NCI-H446 (cell line): ENCODE measurements at regions not wholly inside any gene's neighbourhood (a gene's known extent, or its start where the extent isn't known, plus 50 kb on each side); places are given as distances from the start of the nearest gene placed in this dataset.
"Not testable (repeated sequence)": the region's sequence is repeated elsewhere in the genome, so short reads cannot be mapped to it uniquely, and the experiment has no call there.

Source experiments
- DNase-seq, 2 experiments: peaks; one replicate each; lab custom pipeline; 2025; lab: John Stamatoyannopoulos, UW

DNA sequence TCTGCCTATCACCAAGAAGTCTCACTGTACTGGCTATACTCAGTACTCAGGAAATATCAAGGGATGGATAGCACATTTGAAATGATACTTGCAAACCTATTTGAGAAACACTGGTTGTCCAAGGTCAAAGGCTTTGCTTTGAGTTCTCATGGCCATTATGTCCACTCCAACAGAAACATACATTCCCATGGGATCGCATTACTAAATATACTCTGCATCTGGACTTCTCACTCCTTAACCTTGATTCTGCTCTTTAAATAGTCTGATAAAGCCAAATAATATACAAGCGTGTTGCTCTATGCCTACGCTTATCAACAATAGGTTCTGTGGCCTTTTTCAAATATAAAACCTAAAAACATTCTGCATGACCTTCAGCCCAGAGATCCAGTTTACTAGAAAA is 1054.8 kb downstream of the MRPL39 start:
- no peak for DNase-seq

DNA sequence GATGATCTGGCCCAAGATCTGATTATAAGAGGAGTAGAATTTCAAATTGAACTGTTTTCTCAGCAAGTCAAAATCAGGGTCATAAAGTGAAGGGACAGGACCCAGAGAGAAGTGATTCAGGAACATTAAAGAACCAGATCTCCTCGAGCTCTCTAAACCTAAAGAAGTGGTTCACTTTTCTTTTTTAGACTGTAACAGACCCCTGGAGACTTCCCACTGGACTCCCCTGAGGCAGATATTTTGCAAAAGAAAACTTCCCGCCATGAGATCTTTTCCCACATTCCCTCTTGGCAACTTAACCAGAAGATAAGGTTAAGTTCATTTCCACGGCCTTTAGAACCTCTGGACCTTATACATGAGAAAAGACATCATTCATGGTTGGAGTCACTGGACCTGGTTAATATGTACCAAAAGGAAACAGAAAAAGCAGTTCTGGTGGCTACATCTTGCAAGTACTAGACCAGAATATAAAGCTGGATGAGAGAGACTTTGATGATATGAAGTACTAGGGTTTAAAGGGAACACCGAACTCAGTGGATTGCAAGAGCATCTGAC is 1061.4 kb downstream of the MRPL39 start:
- DNase-seq, result no peak

DNA sequence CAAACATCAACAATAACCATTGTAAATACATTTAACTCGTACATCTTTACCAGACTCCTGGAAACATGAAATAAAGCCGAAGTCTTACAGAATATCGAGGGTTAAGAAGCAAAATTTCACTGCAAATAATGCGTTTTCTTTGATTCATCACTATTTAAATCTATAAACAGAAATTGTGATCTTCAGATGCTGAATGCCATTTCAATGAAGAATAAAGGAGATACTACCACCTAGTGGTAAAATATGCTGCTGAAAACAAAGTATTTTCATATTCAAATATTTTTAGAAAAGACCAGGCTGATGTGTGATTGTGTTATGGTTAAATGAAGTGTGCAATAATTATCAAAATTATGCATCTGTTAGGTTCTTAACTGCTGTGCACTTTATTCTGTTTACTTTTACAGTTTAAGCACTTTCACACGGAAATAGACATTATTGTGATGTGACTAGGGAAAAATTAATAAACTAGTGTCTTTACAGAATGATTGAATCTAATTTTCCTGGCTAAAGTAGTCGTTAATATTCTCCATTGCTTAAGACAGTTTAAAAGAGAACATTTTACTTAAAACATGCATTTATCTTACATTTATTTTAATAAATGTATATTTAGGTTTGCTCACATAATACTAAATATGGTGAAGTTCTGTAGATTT is 1093.1 kb downstream of the MRPL39 start:
- peak in 1 of 2 experiments; percentile 66 for DNase-seq

DNA sequence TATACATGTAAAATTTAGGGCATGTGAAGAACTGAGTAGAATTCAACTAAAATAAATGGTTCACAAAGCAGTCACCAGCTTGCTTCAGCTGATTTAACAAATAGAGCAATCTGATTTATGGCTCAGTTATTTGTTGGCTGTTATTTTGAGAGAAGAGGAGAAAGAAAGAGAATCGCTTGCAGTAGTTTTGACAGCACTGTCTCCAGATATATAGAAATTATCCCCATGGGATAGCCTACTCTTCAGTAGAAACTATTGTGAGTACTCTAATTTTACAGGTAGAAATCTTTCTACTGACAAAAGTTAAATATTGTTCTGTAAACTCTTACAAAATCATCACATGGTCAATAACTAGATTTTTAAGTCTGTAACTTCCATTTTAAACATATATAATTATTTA is 1098.2 kb downstream of the MRPL39 start:
- DNase-seq, result no peak

DNA sequence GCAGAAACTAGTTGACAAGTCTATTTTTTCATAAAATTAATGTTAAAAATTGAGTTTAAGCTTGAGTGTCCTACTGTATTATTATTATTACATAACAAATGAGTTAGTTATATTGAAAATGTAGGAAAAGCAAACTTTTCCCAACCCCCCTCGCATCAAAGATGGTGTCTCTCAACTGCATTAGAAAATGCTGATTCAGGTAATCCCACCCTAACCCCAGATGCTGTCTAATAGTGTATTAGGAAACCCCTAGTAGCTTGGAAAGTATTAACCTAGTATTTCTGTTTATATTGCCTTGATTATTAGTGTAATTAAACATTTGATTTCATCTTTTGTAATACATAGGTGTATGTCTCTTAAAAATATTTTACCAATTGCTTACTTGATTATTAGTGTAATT is 1120.3 kb downstream of the MRPL39 start:
- DNase-seq, result no peak

DNA sequence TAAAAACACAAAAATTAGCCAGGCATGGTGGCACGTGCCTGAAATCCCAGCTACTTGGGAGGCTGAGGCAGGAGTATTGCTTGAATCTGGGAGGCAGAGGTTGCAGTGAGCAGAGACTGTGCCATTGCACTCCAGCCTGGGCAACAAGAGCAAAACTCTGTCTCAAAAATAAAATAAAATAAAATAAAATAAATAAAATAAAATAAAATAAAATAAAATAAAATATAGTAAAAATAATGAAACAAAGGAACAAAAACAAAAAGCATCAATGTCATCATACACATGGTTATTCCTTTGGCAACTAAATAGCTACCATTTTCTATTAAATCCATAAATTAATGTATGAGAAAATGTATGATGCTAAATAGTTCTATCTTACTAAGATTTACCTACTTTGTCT is 1123.9 kb downstream of the MRPL39 start:
- DNase-seq, result not testable (repeated sequence)

DNA sequence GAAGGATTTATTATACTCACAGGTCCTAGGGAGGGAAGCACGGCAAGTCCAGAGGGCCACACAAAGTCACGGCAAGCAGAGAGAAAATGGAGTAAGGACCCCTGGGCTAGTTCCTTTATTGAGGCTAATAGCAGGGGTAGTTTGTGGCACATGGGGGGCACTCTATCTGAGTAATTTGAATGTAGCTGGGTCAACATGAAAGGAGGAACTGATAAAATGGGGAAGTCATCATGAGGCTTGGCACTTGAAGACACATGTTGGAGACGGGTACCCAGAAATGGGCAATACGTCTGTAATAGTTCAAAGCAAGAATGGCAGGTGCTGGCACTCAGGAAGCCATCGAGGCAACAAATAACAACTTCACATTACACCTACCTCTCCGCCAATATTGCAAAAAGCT is 1136.4 kb downstream of the MRPL39 start:
- DNase-seq, result no peak

DNA sequence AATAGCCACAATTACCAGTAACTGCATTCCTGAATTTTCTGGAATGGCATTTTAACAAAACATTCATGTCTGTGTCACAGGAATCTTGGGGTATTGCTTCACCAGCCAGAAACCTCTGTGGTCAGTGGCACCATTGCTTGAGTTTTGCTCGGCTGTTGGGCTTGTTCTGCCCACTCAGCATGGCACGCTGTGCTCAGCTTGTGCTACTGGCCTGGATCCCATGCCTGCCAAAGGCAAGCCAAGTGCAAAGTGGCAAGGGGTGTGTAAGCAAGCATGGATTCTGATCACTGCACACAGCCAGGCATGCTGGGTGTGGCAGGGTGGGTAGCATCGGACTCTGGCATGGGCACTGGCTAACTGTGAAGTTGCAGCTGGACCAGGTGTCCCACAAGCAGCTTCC is 1150.9 kb downstream of the MRPL39 start:
- DNase-seq, result no peak

DNA sequence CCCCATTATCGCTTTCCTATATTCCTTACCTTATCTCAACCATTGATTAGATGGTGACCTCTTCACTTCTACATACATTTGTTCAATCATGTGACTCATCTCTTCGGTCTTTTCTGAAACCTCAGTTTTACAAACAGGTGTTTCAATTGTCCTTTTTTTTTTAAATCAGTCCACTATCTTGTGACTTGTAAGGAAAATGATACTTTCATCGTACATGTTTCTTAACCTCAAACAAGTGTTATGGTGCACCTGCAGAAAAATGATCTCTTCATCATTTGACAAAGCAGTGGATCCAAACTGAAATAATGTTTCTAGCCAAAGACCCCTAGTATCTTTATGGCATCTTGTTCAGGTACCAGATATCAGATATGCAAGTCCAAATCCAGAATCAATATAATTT is 1157.2 kb downstream of the MRPL39 start:
- no peak for DNase-seq

DNA sequence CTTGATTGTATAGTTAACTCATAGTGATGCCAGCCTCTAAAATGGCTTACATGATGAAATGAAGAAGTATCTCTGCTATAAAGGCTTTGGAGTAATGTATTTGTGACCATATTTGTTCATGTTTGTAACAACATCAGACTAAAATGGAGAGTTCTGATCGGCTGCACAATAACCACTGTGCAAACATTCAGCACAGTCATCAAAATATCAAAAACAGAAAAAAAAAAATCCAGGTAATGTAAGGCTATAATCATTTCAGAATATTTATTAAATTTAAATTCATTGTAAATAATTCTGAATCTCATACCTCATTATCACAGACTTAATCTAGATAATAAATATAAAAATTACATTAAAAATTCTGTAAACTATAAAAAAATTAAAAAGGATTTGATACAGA is 1161.8 kb downstream of the MRPL39 start:
- no peak for DNase-seq

DNA sequence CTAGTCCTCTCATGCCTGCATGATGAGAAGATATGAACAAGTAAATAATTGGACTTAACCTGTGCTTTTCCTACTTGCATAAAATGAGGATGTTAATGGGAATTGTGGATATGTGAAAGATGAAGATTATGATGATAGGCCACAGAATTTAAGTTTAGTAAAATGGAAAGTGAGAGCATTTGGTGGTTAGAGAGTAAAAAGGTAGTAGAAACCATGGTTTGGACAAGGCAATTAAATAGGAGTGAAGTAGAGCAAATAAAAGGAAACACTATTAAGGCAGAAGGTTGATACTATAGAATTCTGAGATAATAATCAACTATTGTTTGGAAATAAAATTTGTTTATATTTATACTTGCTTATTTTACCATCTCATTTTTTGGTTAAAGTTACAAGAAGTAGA is 1162.5 kb downstream of the MRPL39 start:
- DNase-seq, result no peak

DNA sequence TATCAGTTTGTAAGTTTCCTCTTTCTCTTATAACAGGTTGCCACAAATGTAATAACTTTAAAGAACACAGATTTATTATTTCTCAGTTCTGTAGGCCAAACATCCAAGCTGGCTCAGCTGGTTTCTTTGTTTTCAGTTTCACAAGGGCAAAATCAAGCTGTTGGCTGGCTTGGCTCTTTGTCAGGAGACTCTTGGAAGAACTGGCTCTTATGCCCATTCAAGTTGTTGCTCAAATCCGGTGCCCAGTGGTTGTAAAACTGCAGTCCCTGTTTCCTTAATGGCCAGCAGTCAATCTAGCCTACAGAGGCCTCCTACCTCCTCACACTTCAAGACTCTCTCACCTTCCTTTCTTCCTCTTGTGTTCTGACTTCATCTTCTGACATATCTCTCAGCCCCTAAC is 1171.0 kb downstream of the MRPL39 start:
- peak in 1 of 2 experiments; percentile 57 for DNase-seq

DNA sequence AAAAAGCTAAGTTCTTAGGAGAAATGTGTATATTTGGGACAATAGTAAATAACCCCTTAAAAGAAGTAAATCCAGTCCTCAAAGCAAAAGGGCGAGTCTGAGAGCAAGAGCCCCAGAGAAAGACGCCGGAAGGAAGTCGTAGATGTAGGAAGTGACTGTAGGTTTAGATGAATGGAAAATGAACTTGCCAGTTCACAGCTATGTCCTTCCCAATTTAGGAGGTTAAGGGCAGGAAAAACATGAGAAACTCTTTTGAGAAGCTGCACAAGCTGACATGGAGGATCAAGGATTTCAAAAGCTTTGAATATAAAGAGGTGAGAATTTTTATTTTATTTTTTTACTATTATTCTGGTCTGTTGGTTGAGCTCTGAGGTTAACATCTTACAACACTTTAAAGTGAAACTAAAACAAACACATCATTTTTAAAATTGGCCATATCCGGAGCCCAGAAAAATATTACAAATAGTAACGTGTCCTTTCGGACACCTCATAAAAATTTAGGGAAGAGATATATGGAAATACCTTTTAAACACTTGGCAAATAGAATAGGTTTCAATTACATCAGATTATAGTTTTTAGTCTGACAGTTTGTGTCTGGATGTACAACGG is 1178.6 kb downstream of the MRPL39 start:
- DNase-seq, result no peak

DNA sequence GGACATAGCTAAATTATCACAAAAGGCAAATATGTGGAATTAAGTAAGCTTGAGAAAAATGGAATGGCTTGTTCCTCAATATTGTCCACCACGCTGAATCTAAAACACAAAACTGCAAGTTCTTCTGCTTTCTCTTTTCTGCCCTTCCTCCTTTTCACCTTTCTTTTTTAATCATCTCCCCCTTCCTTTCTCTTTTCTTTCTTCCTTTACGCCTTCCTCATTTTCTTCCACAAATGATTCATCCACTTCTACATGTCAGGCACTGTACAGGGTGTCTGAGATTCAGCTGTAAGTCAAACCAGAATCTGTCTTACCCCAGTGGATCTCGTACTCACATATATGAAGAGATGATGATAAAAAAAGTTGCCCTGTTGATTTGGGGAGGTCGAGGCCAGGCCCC is 1182.5 kb downstream of the MRPL39 start:
- DNase-seq, result no peak

DNA sequence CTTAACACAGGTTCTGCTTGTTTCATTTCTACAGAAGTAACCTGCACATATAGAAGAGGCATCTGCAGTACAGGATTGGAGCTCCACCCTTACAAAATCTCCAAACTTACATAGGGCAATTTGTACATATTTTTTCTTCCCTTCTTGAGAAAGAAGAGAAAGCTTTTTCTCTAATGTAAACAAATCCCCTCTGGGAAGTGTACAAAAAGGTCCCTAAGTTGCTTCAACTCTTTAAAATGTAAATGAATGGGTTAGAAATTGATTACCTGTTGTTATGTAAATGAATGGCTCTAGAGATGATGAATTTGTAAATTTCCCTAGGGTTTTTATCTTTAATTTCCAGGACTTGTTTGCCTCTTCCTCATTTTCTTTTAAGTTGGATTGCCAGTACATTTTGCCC is 1183.7 kb downstream of the MRPL39 start:
- DNase-seq, result no peak

DNA sequence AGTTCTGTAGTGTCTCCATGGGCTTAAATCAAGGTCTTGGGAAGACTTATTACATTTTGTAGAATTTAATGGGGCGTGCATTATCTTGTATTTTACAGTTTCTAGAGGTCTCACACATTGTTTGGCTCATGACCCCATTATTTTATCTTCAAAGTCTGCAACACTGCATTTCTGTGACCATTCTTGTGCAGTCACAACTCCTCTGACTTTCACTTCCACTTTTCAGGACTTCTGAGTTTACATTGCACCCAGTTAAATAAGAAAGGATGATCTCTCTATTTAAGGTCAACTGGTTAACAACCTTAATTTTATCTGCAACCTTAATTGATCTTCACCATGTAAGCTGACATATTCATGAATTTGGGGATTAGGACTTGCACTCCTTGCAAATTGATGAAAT is 1186.6 kb downstream of the MRPL39 start:
- DNase-seq, result no peak

DNA sequence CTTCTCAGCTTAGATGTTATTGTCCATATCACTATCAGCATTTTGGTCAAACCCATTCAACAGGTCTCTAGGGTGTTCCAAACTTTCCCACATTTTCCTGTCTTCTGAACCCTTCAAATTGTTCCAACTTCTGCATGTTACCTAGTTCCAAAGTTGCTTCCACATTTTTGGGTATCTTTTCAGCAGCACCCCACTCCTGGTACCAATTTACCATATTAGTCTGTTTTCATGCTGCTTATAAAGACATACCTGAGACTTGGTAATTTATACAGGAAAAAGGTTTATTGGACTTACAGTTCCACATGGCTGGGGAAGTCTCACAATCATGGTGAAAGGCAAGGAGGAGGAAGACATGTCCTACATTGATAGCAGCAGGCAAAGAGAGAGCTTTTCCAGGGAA is 1187.6 kb downstream of the MRPL39 start:
- not testable (repeated sequence) for DNase-seq

DNA sequence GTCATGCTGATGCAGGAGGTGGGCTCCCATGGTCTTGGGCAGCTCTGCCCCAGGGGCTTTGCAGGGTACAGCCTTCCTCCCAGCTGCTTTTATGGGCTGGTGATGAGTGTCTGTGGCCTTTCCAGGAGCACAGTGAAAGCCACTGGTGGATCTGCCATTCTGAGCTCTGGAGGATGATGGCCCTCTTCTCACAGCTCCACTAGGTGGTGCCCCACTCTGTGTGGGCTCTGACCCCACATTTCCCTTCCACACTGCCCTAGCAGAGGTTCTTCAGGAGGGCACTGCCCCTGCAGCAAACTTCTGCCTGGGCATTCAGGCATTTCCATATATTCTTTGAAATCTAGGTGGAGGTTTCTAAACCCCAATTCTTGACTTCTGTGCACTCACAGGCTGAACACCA is 1188.6 kb downstream of the MRPL39 start:
- DNase-seq, result no peak

DNA sequence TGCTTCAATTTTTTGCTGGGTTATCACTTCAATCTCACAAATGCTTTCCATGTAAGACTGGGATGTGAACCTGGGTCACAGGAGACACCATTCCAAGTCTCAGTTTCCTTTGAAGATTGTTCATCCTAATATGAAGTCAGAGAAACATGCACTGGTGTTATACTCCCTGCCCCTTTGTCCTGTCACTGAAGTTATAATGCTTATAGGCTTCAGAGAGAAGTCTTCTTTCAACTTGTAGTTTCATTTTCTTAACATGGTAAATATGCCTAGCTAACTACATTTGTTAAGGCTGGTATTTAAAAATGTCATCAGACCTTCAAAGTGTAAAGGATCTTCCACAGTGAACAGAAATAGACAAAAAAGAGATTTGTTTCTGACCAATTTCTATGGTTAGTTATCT is 1195.9 kb downstream of the MRPL39 start:
- no peak for DNase-seq

DNA sequence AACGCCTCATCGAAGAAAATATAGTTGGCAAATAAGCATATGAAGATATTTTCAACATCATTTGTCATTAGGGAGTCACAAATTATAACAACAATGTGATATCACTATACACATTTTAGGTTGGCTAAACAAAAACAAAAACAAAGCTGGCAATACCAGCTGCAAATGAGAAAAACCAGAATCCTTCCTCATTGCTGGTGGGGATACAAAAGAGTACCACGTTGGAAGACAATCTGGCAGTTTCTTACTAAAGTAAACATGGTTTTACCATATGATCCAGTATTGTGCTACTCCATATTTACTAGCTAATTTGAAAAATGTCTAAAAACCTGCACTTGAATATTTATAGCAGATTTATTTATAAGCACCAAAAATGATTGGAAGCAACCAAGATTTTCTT is 1204.1 kb downstream of the MRPL39 start:
- DNase-seq, result no peak

DNA sequence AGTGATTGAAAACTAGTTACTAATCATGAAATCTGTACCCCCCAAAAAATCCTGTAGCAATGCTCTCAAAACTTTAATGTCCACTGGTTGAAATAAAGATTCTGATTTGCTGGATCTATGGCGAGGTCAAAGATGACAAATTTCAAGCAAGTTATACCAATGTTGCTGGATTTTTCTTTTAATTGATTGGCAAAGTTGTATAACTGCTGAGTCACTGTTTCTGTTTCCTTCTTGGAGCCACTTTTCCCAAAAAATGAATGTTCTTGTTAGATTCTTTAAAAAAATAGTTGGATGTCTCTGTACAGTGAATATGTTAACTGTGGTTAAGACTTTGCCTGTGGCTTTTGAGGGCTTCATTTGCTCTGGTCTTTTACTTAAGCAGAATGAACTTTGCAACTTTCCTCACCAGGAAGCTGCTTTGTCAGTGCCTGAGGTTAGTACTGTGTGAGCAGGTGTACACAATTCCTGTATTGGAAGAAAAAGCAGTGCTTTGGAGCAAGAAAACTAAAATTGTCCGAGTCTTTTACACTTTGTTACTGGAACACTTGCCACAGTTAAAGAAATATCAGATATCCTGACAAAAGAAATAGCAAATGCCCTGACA is 1211.9 kb downstream of the MRPL39 start:
- no peak for DNase-seq

DNA sequence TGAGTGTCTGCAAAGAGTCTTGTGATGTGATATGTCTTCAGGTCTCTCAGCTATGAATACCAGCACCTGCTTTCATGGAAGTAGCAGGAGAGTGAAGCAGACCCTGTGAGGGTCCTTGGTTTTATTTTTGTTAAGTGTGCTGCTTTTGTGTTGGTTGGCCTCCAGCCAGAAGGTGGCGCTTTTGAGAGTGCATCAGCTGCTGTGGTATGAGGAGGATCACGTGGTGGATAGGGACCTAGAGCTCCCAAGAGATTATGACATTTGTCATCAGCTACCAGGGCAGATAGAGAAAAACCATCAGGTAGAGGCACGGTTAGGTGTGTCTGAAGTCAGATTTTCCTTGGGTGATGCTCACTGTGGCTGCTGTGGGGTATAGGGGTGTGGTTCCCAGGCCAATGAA is 1232.1 kb downstream of the MRPL39 start:
- DNase-seq, result no peak

DNA sequence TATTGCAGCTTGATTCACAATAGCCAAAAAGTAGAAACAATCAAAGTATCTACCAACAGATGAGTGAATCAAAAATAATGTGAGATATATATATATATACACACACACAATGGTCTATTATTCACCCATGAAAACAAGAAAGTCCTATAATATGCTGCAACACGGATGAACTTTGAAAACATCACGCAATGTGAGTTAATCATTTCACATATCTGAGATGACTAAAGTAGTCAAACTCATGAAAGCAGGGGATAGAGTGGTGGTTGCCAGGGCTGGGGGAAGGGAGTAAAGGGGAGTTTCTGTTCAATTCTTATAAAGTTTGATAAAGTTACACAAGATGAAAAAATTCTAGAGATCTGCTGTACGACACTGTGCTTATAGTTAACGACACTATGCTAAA is 1234.8 kb downstream of the MRPL39 start:
- DNase-seq, result no peak

DNA sequence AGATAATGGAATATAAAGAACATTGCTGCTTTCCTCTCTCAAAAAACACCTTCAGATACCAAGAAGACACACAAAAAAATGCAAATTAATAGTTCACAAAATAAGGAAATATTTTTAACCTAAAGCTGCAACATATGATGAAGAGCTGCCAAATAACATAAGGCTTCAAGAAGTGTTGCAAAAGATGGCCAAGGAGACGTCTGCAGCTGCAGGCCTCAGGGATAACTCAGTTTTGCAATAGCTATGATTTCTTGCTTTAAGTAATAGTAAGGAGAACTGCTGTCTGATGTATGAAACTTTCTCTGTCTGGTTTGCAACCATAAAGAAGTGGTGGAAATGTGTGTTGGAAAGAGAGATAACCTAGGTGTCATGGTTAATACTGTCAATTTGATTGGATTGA is 1237.5 kb downstream of the MRPL39 start:
- DNase-seq, result no peak
